ENCODE measurements at regions not wholly inside any gene's neighbourhood (a gene's known extent, or its start where the extent isn't known, plus 50 kb on each side); places are given as distances from the start of the nearest gene placed in this dataset.

DNA sequence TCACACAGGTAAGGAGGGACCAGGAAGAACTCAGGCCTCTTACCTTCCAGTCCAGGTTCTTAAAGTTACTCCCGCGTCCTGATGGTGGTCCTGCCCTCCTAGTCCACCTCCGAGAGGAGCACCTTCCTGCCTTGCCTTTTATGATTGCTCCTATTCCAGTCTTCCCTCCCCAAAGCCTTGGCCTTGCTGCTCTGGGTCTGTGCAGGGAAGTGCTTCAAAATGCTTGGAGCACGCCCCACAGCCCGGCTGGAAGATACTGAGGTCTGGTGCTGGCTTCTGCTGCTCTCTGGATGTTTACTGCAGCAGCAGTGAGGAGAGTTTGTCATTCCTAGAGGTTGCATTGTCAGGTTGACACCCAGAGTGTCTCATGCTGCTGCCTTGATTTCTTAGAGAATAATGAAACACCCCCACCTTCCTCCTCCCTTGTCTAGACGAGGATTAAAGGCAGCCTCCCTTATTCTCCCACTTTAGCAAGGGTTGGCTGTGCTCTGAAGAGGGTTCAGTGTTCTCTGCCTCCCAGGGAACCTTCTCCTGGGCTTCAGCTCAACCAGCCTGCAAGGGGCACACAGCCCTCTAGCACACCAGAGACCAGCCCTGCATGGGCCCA is 142.2 kb upstream of the CACNA1E start:
- Mint-ChIP-seq H3K4me3 (ENCODE audit: unreplicated experiment) (no peak overlapping the region), H3K27ac (ENCODE audit: unreplicated experiment) (no peak overlapping the region), H3K36me3 (ENCODE audit: low read depth) (no peaks in the 10 kb centered on the region), H3K27me3 (ENCODE audit: low read depth) (peaks cover 6% of the 10 kb centered on the region), H3K4me1 (ENCODE audit: low read depth) (no peaks in the 10 kb centered on the region), H3K9me3 (ENCODE audit: low read depth) (peaks cover 16% of the 10 kb centered on the region)
- DNase-seq (ENCODE audit: low spot score): no peak
- TF ChIP-seq, protein P1, sequence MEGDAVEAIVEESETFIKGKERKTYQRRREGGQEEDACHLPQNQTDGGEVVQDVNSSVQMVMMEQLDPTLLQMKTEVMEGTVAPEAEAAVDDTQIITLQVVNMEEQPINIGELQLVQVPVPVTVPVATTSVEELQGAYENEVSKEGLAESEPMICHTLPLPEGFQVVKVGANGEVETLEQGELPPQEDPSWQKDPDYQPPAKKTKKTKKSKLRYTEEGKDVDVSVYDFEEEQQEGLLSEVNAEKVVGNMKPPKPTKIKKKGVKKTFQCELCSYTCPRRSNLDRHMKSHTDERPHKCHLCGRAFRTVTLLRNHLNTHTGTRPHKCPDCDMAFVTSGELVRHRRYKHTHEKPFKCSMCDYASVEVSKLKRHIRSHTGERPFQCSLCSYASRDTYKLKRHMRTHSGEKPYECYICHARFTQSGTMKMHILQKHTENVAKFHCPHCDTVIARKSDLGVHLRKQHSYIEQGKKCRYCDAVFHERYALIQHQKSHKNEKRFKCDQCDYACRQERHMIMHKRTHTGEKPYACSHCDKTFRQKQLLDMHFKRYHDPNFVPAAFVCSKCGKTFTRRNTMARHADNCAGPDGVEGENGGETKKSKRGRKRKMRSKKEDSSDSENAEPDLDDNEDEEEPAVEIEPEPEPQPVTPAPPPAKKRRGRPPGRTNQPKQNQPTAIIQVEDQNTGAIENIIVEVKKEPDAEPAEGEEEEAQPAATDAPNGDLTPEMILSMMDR (IDR thresholded peaks at IDR 0.05): no peak

DNA sequence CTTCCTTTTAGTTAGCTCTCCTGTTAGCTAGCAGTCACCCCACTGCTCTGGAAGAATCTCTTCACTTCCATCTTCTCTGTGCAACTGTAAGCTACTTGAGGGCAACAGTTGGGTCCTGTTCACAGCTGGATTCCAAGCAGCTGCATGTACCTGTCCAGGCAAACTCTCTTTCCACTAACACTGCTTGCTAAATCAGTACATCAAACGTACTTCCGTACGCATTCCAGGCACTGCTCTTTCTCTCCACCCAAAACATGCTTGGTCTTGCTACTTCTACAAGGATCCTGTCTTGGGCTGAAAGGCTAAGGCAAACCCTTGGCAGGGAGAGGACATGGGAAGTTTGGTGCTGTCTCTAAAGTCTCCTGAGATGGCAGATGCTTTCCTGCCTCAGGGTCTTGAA is 139.2 kb upstream of the CACNA1E start:
- Mint-ChIP-seq H3K9me3 (ENCODE audit: low read depth) (peaks cover 3% of the 10 kb centered on the region), H3K27me3 (ENCODE audit: low read depth) (peaks cover 9% of the 10 kb centered on the region), H3K4me3 (ENCODE audit: unreplicated experiment) (no peak overlapping the region), H3K4me1 (ENCODE audit: low read depth) (no peaks in the 10 kb centered on the region), H3K36me3 (ENCODE audit: low read depth) (no peaks in the 10 kb centered on the region), H3K27ac (ENCODE audit: unreplicated experiment) (no peak overlapping the region)
- no peak for DNase-seq (ENCODE audit: low spot score)
- TF ChIP-seq, protein P1 (IDR thresholded peaks at IDR 0.05): no peak

DNA sequence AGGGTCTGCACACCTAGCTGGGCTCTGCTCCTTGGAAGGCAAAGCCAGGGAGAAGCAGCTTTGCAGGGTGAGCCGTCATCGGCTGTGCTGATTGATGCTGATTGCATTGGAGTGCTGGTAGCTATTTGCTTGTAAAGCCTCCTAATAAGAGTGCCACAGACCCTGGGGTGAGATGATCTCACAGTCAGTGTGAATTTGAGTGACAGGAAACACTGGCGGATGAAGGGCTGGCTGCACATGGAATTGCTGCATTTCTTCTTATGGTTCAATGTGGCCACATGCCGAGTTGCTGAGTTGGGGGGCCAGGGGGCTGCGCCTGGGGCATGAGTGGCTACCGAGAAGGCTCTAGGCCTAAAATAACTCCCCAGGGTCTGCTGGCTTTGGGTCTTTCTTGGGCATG is 138.2 kb upstream of the CACNA1E start:
- no peak for DNase-seq (ENCODE audit: low spot score)
- Mint-ChIP-seq H3K27me3 (ENCODE audit: low read depth) (peaks cover 9% of the 10 kb centered on the region), H3K36me3 (ENCODE audit: low read depth) (no peaks in the 10 kb centered on the region), H3K9me3 (ENCODE audit: low read depth) (no peaks in the 10 kb centered on the region), H3K27ac (ENCODE audit: unreplicated experiment) (no peak overlapping the region), H3K4me1 (ENCODE audit: low read depth) (no peaks in the 10 kb centered on the region), H3K4me3 (ENCODE audit: unreplicated experiment) (no peak overlapping the region)
- TF ChIP-seq, protein P1 (IDR thresholded peaks at IDR 0.05): no peak

- Mint-ChIP-seq H3K36me3 (ENCODE audit: low read depth) (no peaks in the 10 kb centered on the region), H3K9me3 (ENCODE audit: low read depth) (no peaks in the 10 kb centered on the region), H3K4me3 (ENCODE audit: unreplicated experiment) (no peak overlapping the region), H3K27ac (ENCODE audit: unreplicated experiment) (no peak overlapping the region), H3K4me1 (ENCODE audit: low read depth) (no peaks in the 10 kb centered on the region), H3K27me3 (ENCODE audit: low read depth) (peaks cover 3% of the 10 kb centered on the region)
- TF ChIP-seq, protein P1 (IDR thresholded peaks at IDR 0.05): no peak
- no peak for DNase-seq (ENCODE audit: low spot score)
These were observed 135.6 kb upstream of the CACNA1E start for GRCh38 chr1:181347495-181348390.

DNA sequence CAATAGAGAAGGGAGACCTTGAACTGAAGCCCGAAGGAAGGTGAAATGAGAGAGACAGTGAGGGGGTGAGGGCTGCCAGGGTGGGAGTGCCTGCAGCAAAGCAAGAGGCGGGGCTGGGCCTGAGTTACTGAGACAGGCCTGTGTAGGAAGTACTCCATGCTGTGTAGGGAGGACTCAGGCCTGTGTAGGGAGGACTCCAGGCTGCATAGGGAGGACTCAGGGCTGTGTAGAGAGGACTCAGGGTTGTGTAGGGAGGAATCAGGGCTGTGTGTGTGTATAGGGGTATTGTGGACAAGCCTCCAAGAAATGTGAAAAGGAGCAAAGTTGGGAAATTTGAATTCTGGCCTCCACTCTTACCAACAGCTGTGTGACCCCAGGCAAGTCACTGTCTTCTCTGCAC is 133.8 kb upstream of the CACNA1E start:
- Mint-ChIP-seq H3K9me3 (ENCODE audit: low read depth) (no peaks in the 10 kb centered on the region), H3K4me1 (ENCODE audit: low read depth) (no peaks in the 10 kb centered on the region), H3K36me3 (ENCODE audit: low read depth) (no peaks in the 10 kb centered on the region), H3K4me3 (ENCODE audit: unreplicated experiment) (no peak overlapping the region), H3K27ac (ENCODE audit: unreplicated experiment) (no peak overlapping the region), H3K27me3 (ENCODE audit: low read depth) (peaks cover 3% of the 10 kb centered on the region)
- TF ChIP-seq, protein P1 (IDR thresholded peaks at IDR 0.05): no peak
- no peak for DNase-seq (ENCODE audit: low spot score)

Data from chondrocyte (in vitro differentiated cells).